HUES64 (cell line): ENCODE measurements at regions not wholly inside any gene's neighbourhood (a gene's known extent, or its start where the extent isn't known, plus 50 kb on each side); places are given as distances from the start of the nearest gene placed in this dataset.

Experiments
- H3K27ac ChIP-seq: 2 replicates; pipeline ENCODE4 v1.7.0; 2013; ENCODE audit warnings: low read depth, low read length, inconsistent platforms
- H3K27me3 ChIP-seq: 2 replicates; pipeline ENCODE4 v1.6.1; 2013; ENCODE audit warnings: mild to moderate bottlenecking, low read length; ENCODE audit not compliant: insufficient read depth
- H3K36me3 ChIP-seq: 2 replicates; pipeline ENCODE4 v1.6.1; 2013; ENCODE audit warnings: mild to moderate bottlenecking, low read length; ENCODE audit not compliant: insufficient read depth
- H3K4me1 ChIP-seq: 2 replicates; pipeline ENCODE4 v1.6.1; 2013; ENCODE audit warnings: mild to moderate bottlenecking, low read length, moderate library complexity; ENCODE audit not compliant: insufficient read depth
- H3K4me3 ChIP-seq: 2 replicates; pipeline ENCODE4 v1.5.1; 2013; ENCODE audit warnings: mild to moderate bottlenecking, low read length, moderate library complexity
- H3K9ac ChIP-seq: 2 replicates; pipeline ENCODE4 v1.6.1; 2013; ENCODE audit warnings: mild to moderate bottlenecking, low read depth, low read length
- H3K9me3 ChIP-seq: 2 replicates; pipeline ENCODE4 v1.6.1; 2013; ENCODE audit warnings: low read depth, low read length; ENCODE audit not compliant: insufficient read depth
- WGBS: fragments of 150-250, 120-280 bp; methylation state at CpG from one replicate; pipeline ENCODE4 v1.1.7; 2013; ENCODE audit warnings: missing lambda C conversion rate; 5-methylcytosine and 5-hydroxymethylcytosine counted together

DNA sequence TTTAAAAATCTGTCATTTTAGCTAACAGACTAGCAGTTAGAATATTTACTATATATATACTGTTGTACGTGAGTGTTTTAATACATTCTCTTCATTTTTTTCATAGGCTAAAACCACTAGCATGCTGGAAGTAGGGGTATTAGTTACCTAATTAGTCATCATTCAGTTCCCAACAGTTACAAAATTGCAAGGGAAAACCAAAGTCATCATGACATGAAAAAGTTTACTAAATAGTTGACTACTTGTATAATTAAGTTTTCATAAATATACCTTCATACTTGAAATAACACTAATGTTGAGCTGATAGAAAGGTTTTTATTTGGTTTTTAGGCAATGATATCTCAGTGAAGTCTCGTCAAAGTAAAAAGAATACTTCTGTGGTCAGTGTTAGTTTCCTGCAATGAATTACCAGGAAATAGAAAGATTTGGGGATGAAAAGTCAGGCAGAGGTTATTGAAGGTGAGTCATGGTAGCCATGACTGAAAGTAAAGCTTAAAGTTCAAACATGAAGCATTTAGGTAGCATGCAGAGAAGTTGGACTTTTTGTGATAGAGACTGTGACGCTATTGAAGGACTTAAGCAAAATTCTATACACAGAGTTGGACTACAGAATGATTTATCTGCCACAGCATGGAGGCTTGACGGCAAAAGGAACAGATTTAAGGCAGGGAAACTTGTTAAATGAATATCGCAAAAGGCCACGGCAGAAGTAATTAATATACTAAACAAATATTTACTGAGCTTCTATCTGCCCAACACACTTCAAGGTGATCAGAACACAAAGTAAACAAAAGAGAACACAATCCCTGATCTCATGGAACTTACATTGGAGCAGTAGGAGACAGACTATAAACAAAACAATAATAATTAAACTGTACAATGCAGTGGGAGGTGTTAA lies 828.1 kb upstream of the FAT3 start:
- H3K4me1 ChIP-seq = no peaks in the 10 kb centered on the region
- no peak overlapping the region for H3K4me3 ChIP-seq
- no peaks in the 10 kb centered on the region for H3K9me3 ChIP-seq
- no peak overlapping the region for H3K27ac ChIP-seq
- no peak overlapping the region for H3K9ac ChIP-seq
- no peaks in the 10 kb centered on the region for H3K36me3 ChIP-seq
- no peaks in the 10 kb centered on the region for H3K27me3 ChIP-seq
- WGBS = 93% methylated on average over 5 of the region's 6 CpGs

DNA sequence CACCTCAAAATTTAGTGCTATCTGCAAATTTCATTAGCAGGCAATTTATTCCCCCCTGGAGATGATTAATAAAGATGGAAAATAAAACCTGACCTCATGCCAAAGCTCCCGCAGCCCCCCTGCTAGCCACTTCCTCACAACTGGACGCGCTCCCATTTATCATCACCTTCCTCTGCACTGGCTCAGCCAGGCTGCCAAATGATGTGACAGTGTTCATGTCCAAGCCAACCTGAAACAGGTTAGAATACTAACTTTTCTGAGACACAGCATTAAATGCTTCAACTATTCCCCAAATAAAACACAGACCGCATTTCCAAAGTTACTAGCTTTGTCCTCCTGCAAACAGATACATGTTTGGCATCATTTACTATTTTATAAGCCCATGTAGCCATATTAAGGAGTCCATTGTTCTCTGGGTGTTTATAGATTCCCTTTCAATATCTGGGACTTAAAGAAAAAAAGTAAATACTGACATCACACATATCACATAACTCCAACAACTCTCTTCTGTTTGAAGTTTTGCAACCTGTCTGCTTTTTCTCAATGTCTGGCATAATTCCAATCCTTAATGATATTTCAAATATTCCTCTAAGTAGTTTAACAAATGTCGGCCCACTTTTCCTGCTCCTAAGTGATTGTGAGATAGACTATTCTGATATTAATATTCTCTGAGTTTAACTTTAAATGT lies 829.7 kb upstream of the FAT3 start:
- Histone ChIP-seq H3K36me3 (no peaks in the 10 kb centered on the region), H3K4me3 (no peak overlapping the region), H3K9me3 (no peaks in the 10 kb centered on the region), H3K27ac (no peak overlapping the region), H3K27me3 (no peaks in the 10 kb centered on the region), H3K4me1 (no peaks in the 10 kb centered on the region), H3K9ac (no peak overlapping the region)
- WGBS = 93% methylated on average over 4 of the region's 5 CpGs

DNA sequence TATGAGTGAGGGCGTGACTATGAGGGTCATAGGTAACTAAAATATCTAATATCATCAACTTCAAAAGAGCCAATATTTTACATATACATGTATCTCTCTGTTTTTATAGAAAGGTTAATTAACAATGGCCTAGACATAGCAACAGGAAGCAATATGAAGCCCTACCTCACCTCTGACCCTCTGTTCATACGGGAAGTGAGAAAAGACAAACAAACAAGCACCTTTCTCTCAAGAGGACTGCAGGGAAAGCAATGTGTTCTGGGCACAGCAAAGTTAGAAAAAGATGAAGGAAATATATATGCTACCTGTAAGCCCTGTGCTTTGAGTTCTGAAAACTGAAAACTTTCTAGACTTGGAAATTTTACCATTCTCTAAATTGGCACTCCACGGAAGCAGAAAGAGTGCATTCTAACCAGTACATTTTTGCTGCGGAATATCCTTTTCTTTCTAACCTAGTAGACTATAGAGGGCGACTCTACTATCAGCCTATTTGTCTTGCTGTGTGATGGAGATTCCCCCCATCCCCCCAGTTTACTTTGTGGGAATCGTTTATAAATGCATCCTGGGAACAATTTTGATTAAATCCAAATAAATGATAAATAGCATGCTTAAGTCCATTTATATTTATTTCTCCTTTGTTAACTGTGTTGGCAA lies 830.4 kb upstream of the FAT3 start:
- Histone ChIP-seq H3K4me1 (no peaks in the 10 kb centered on the region), H3K9ac (no peak overlapping the region), H3K27ac (no peak overlapping the region), H3K4me3 (no peak overlapping the region), H3K36me3 (no peaks in the 10 kb centered on the region), H3K27me3 (no peaks in the 10 kb centered on the region), H3K9me3 (no peaks in the 10 kb centered on the region)
- 93% methylated on average over 4 of the region's 6 CpGs for WGBS

GRCh38 chr11:91382946-91383345 lies 841.7 kb upstream of the FAT3 start:
- no peak overlapping the region for H3K9ac ChIP-seq
- no peak overlapping the region for H3K27ac ChIP-seq
- H3K4me3 ChIP-seq = no peak overlapping the region
- no peaks in the 10 kb centered on the region for H3K9me3 ChIP-seq
- no peaks in the 10 kb centered on the region for H3K36me3 ChIP-seq
- 92% methylated on average over 2 of the region's 2 CpGs for WGBS
- H3K4me1 ChIP-seq = peaks cover 1% of the 10 kb centered on the region
- H3K27me3 ChIP-seq = no peaks in the 10 kb centered on the region

- no peaks in the 10 kb centered on the region for H3K4me1 ChIP-seq
- no peaks in the 10 kb centered on the region for H3K36me3 ChIP-seq
- no peaks in the 10 kb centered on the region for H3K27me3 ChIP-seq
- no peak overlapping the region for H3K9ac ChIP-seq
- no CpG with 5 or more reads among the region's 2 CpGs for WGBS
- no peak overlapping the region for H3K4me3 ChIP-seq
- no peak overlapping the region for H3K27ac ChIP-seq
- H3K9me3 ChIP-seq = no peaks in the 10 kb centered on the region
Observed at GRCh38 chr11:91374794-91375193, 849.8 kb upstream of the FAT3 start.

GRCh38 chr11:91373497-91373896 lies 851.1 kb upstream of the FAT3 start:
- Histone ChIP-seq H3K27ac (no peak overlapping the region), H3K27me3 (no peaks in the 10 kb centered on the region), H3K9me3 (no peaks in the 10 kb centered on the region), H3K4me1 (no peaks in the 10 kb centered on the region), H3K36me3 (no peaks in the 10 kb centered on the region), H3K9ac (no peak overlapping the region), H3K4me3 (no peak overlapping the region)
- 76% methylated on average over 4 of the region's 4 CpGs for WGBS

GRCh38 chr11:91366816-91367215 lies 857.8 kb upstream of the FAT3 start:
- H3K9ac ChIP-seq = no peak overlapping the region
- H3K4me1 ChIP-seq = no peaks in the 10 kb centered on the region
- no peaks in the 10 kb centered on the region for H3K27me3 ChIP-seq
- no peak overlapping the region for H3K4me3 ChIP-seq
- no peaks in the 10 kb centered on the region for H3K9me3 ChIP-seq
- no peaks in the 10 kb centered on the region for H3K36me3 ChIP-seq
- WGBS = 97% methylated on average over 3 of the region's 6 CpGs
- no peak overlapping the region for H3K27ac ChIP-seq

DNA sequence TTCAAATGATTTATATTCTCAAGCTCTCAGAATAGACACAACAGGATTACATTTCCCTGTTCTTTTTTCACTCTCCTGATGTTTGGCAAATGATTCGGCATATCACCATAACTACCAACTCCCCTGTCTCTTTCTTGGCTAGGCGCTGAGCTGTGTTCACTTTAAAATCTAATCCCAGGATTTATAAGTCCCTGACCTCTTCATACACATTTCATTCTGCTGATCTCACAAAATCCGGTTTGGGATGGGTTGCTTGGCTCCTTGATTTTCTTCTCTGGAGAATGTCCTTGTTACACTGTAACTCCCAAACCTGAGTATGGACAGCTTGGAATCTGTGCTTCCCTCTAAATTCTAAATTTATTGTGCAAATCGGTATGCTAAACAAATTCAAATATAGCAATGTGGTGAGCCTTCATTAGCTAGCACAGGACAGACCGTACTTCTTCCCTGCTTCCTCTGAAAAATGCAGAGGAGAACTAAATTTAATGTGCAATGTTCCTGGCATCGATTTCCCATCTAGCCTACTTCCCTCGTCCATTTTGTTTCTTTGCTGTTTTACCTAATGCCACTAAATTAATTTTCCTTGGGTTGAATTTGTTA lies 858.5 kb upstream of the FAT3 start:
- H3K9me3 ChIP-seq = no peaks in the 10 kb centered on the region
- H3K36me3 ChIP-seq = no peaks in the 10 kb centered on the region
- WGBS = 93% methylated on average over 7 of the region's 7 CpGs
- no peak overlapping the region for H3K4me3 ChIP-seq
- no peaks in the 10 kb centered on the region for H3K4me1 ChIP-seq
- no peak overlapping the region for H3K9ac ChIP-seq
- no peaks in the 10 kb centered on the region for H3K27me3 ChIP-seq
- H3K27ac ChIP-seq = no peak overlapping the region

- Histone ChIP-seq H3K9ac (no peak overlapping the region), H3K27me3 (no peaks in the 10 kb centered on the region), H3K27ac (no peak overlapping the region), H3K4me1 (no peaks in the 10 kb centered on the region), H3K9me3 (no peaks in the 10 kb centered on the region), H3K4me3 (no peak overlapping the region), H3K36me3 (no peaks in the 10 kb centered on the region)
- 65% methylated on average over 3 of the region's 3 CpGs for WGBS
Observed at GRCh38 chr11:91350931-91351330, 873.7 kb upstream of the FAT3 start.

GRCh38 chr11:91326751-91327150 lies 897.9 kb upstream of the FAT3 start:
- no peaks in the 10 kb centered on the region for H3K27me3 ChIP-seq
- H3K27ac ChIP-seq = no peak overlapping the region
- no peak overlapping the region for H3K4me3 ChIP-seq
- H3K9me3 ChIP-seq = peaks cover 10% of the 10 kb centered on the region
- no peak overlapping the region for H3K9ac ChIP-seq
- H3K36me3 ChIP-seq = no peaks in the 10 kb centered on the region
- 100% methylated on average over 1 of the region's 2 CpGs for WGBS
- H3K4me1 ChIP-seq = no peaks in the 10 kb centered on the region

DNA sequence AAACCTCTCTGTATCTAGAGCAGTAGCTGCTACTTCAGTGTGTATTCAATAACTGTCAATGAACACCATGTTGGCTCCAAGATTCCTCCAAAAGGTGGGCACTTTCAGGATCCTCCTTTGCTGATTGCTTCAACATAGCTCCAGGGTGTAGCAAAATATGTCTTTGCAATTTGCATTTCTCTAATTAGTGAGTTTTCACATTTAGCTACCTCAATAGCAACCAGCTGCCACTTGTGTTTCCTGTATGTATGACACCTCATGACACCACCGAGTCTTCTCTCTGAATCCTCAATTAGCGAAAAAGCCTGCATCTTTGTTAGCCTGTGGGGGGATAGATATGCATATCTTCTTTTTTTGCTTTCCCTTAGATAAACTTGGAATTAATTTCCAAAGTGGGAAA lies 898.3 kb upstream of the FAT3 start:
- Histone ChIP-seq H3K27me3 (no peaks in the 10 kb centered on the region), H3K9ac (no peak overlapping the region), H3K9me3 (peaks cover 14% of the 10 kb centered on the region), H3K4me3 (no peak overlapping the region), H3K27ac (no peak overlapping the region), H3K4me1 (no peaks in the 10 kb centered on the region), H3K36me3 (no peaks in the 10 kb centered on the region)
- 100% methylated on average over 2 of the region's 2 CpGs for WGBS
